LNCaP clone FGC (cell line): ENCODE measurements at regions not wholly inside any gene's neighbourhood (a gene's known extent, or its start where the extent isn't known, plus 50 kb on each side); places are given as distances from the start of the nearest gene placed in this dataset.

ENCODE experiments used
- DNase-seq: peaks from one replicate; pipeline ENCODE4 v3.0.0-alpha.2; 2011; ENCODE audit warnings: low read depth
- H3K4me3 ChIP-seq: 2 replicates; pipeline ENCODE4 v1.5.1; 2011; ENCODE audit warnings: mild to moderate bottlenecking, low read depth, low read length, control low read depth
- TF ChIP-seq, protein P1 (sequence below): IDR thresholded peaks from 2 replicates; pipeline ENCODE4 v1.5.1; 2012; ENCODE audit warnings: mild to moderate bottlenecking; ENCODE audit not compliant: control insufficient read depth, insufficient read depth; ENCODE audit errors: extremely low read depth

DNA sequence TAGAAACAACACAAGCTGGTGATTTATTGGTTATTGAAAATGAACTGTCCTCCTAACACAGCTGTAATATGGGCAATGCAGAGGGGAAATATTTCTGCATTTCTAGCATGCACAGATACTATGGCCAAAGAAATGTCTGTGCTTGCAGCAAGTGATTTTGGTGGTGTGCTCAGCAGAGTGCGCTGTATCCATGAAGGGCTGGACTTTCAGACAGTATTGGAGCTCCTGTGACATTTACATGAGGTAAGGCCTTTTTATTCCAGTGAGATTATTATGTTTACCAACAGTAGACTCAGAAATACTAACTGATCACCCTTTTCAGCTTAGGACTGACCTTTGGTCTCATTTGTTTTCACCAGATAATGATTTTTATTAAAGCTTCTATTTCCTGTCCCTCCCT is 1302.6 kb upstream of the EPHA6 start:
- no peak overlapping the region for H3K4me3 ChIP-seq
- TF ChIP-seq, protein P1, sequence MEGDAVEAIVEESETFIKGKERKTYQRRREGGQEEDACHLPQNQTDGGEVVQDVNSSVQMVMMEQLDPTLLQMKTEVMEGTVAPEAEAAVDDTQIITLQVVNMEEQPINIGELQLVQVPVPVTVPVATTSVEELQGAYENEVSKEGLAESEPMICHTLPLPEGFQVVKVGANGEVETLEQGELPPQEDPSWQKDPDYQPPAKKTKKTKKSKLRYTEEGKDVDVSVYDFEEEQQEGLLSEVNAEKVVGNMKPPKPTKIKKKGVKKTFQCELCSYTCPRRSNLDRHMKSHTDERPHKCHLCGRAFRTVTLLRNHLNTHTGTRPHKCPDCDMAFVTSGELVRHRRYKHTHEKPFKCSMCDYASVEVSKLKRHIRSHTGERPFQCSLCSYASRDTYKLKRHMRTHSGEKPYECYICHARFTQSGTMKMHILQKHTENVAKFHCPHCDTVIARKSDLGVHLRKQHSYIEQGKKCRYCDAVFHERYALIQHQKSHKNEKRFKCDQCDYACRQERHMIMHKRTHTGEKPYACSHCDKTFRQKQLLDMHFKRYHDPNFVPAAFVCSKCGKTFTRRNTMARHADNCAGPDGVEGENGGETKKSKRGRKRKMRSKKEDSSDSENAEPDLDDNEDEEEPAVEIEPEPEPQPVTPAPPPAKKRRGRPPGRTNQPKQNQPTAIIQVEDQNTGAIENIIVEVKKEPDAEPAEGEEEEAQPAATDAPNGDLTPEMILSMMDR, result peak; percentile 38
- no peak for DNase-seq

DNA sequence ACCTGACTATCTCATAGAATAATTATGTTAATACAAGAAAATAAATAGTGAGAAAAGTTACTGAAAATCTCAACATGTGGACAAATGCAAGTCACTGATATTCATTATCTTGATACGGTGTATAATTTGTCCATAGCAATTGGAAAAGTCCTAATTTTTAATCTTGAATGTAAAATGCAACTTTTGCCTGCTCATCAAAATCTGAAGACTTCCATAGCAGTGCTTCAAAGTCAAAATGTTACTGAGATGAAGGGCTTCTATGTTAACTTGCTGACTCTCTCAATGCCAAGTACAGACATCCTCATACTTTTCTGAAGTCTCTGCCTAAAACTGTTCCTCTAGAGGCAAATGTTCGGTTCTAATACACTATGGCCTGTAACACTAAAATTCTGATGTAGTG is 1300.1 kb upstream of the EPHA6 start:
- TF ChIP-seq, protein P1, result no peak
- DNase-seq, result no peak
- no peak overlapping the region for H3K4me3 ChIP-seq

DNA sequence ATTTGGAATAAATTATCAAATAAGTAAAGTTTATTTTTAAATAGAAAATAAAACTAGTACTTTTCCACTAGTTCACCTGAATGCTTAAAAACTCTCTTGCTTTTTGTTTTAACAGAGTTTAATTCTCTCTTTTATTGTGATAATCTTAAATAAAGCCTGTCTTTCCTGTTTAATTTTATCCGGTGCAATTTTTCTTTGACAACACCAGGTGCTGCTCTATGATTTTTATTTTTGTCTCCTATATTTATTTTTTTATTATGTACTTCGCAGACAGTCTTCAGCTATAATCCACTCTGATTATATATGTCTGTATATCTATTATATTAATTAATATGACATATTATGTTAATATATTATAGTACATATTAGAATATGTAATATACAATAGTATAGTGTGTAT is 1293.0 kb upstream of the EPHA6 start:
- TF ChIP-seq, protein P1, result peak; percentile 43
- H3K4me3 ChIP-seq, result no peak overlapping the region
- DNase-seq, result peak; percentile 13

DNA sequence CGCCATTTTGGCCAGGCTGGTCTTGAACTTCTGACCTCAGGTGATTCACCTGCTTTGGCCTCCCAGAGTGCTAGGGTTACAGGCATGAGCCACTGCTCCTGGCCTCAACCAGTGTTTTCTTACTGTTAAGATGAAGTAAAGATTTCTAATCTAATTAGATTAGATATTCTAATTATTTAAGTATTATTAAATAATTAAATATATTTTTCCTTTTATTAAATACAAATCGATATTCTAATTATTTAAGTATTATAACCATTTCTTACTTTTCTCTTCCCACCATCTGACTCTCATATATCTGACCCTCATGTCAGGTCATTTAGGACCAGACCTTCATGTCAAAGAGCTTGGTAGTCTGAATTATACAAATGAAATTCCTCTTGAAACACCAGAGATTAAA is 1291.9 kb upstream of the EPHA6 start:
- DNase-seq, result no peak
- no peak overlapping the region for H3K4me3 ChIP-seq
- TF ChIP-seq, protein P1, result no peak

DNA sequence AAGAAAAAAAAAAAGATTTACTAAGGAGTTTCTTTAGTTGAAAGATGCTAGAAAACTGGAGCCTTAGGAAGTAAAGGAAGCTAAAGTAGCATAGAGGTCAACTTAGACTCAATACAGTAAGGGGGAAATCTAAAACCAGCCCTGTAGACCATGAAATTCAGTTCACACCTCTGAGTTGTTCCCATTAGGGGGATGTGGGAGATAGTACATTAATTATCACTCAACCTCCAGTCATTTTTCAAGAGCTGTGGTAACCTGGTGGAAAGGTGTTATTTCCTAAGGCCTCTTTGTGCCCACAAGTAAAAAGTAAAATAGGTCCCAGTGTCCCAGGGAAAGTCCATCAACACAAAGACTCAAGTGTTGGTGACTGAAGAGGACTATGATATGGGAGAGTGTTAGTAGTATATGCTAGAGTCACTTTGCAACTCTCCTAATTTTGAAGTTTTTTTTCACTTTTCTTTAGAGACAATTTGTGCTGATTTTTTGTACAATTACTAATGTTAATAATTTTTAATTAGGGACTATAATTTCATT is 1274.4 kb upstream of the EPHA6 start:
- H3K4me3 ChIP-seq, result no peak overlapping the region
- DNase-seq, result no peak
- TF ChIP-seq, protein P1, result no peak

DNA sequence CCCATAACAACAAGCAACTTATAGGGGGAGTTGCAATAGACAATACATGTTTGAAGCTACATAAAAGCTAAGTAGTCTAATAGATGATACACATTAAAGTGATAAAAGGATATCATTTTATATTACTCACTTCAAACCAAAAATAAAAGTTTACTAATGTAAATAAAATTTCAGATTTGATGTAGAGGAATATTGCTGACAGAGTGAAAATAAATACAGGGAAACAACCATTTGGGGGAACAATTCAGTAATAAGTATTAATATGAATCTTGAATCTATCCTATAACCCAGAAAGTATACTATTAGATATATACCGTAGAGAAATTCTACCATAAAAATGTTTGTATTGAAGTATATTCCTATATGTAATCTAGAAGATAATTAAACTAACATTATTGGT is 1248.9 kb upstream of the EPHA6 start:
- TF ChIP-seq, protein P1, result no peak
- DNase-seq, result no peak
- no peak overlapping the region for H3K4me3 ChIP-seq

DNA sequence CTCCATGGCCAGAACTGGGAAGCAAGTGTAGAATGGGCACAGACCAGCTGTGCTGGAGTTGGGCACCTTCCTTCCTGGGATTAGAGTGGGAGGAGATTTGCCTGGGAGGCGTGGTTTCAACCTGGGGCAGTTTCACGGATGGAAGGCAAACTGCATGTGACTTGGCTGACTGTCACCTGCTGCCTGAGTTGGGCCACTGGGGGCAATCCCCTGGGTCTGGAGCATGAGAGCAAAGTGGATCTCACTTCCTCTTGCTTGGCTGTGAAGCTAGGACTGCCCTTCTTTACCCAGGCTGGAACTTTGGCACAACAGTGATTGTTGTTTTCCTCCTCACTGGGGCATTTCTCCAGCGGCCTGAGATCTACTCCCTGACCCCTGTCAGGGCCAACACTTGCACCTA is 1247.0 kb upstream of the EPHA6 start:
- TF ChIP-seq, protein P1, result no peak
- no peak for DNase-seq
- no peak overlapping the region for H3K4me3 ChIP-seq
